ENCODE measurements at regions not wholly inside any gene's neighbourhood (a gene's known extent, or its start where the extent isn't known, plus 50 kb on each side); places are given as distances from the start of the nearest gene placed in this dataset.

- DNase-seq: no peak
These were observed 108.0 kb upstream of the LGALSL start for GRCh38 chr2:64345998-64346397.

GRCh38 chr2:64348386-64349130 is 105.4 kb upstream of the LGALSL start:
- no peak for DNase-seq

GRCh38 chr2:64349131-64349530 is 104.8 kb upstream of the LGALSL start:
- no peak for DNase-seq

- no peak for DNase-seq
These were observed 103.0 kb upstream of the LGALSL start for GRCh38 chr2:64350996-64351395.

GRCh38 chr2:64352292-64352691 is 101.7 kb upstream of the LGALSL start:
- no peak for DNase-seq

GRCh38 chr2:64354857-64355680 is 98.9 kb upstream of the LGALSL start:
- peak; percentile 79 for DNase-seq

- DNase-seq: no peak
These were observed 97.1 kb upstream of the LGALSL start for GRCh38 chr2:64356906-64357305.

GRCh38 chr2:64359171-64359891 is 94.6 kb upstream of the LGALSL start:
- DNase-seq: peak; percentile 29

- peak; percentile 96 for DNase-seq
These were observed 93.9 kb upstream of the LGALSL start for GRCh38 chr2:64359892-64360657.

- no peak for DNase-seq
These were observed 92.6 kb upstream of the LGALSL start for GRCh38 chr2:64361151-64361938.

GRCh38 chr2:64362562-64363026 is 91.4 kb upstream of the LGALSL start:
- peak; percentile 40 for DNase-seq

- DNase-seq: no peak
These were observed 90.8 kb upstream of the LGALSL start for GRCh38 chr2:64363140-64363539.

GRCh38 chr2:64363848-64364247 is 90.1 kb upstream of the LGALSL start:
- no peak for DNase-seq

- DNase-seq: no peak
These were observed 86.3 kb upstream of the LGALSL start for GRCh38 chr2:64367444-64368232.

GRCh38 chr2:64369706-64370105 is 84.3 kb upstream of the LGALSL start:
- DNase-seq: no peak

- DNase-seq: no peak
These were observed 82.2 kb upstream of the LGALSL start for GRCh38 chr2:64371727-64372126.

- DNase-seq: no peak
These were observed 79.3 kb upstream of the LGALSL start for GRCh38 chr2:64374686-64375085.

- DNase-seq: no peak
These were observed 77.0 kb upstream of the LGALSL start for GRCh38 chr2:64376926-64377325.

- DNase-seq: no peak
These were observed 74.8 kb upstream of the LGALSL start for GRCh38 chr2:64379186-64379585.

- DNase-seq: no peak
These were observed 73.0 kb upstream of the LGALSL start for GRCh38 chr2:64380853-64381527.

Data from NCI-H226 (cell line).